Loucy (cell line): ENCODE measurements at regions not wholly inside any gene's neighbourhood (a gene's known extent, or its start where the extent isn't known, plus 50 kb on each side); places are given as distances from the start of the nearest gene placed in this dataset.

Source experiments
- H2AFZ ChIP-seq: fragments of 200-600 bp; sonication (generic); 2 replicates; pipeline ENCODE4 v1.6.0; 2016; ENCODE audit warnings: antibody characterized with exemption, mild to moderate bottlenecking, low read length, moderate library complexity
- H3F3A ChIP-seq: fragments of 200-600 bp; 2 replicates; pipeline ENCODE4 v1.6.0; 2016; ENCODE audit warnings: antibody characterized with exemption, low read depth, mild to moderate bottlenecking
- H3K27me3 ChIP-seq: fragments of 200-600 bp; sonication (generic); 2 replicates; pipeline ENCODE4 v1.6.1; 2014; ENCODE audit warnings: low read length, mild to moderate bottlenecking; ENCODE audit not compliant: insufficient read depth, poor library complexity, severe bottlenecking
- H3K36me3 ChIP-seq: fragments of 200-600 bp; sonication (generic); 2 replicates; pipeline ENCODE4 v1.6.1; 2016; ENCODE audit warnings: low read length; ENCODE audit not compliant: insufficient read depth
- H3K4me1 ChIP-seq: fragments of 200-600 bp; sonication (generic); 2 replicates; pipeline ENCODE4 v1.5.1; 2014; ENCODE audit warnings: low read length, mild to moderate bottlenecking; ENCODE audit not compliant: insufficient read depth, poor library complexity, severe bottlenecking
- H3K4me2 ChIP-seq: fragments of 200-600 bp; sonication (generic); 2 replicates; pipeline ENCODE4 v1.6.0; 2014; ENCODE audit warnings: antibody characterized with exemption, low read length, low read depth, mild to moderate bottlenecking; ENCODE audit not compliant: poor library complexity, severe bottlenecking
- H3K4me3 ChIP-seq: fragments of 200-600 bp; sonication (generic); 2 replicates; pipeline ENCODE4 v1.5.1; 2014; ENCODE audit warnings: low read length, mild to moderate bottlenecking, mixed read lengths; ENCODE audit not compliant: poor library complexity, severe bottlenecking
- H3K79me2 ChIP-seq: fragments of 200-600 bp; sonication (generic); 2 replicates; pipeline ENCODE4 v1.6.1; 2014; ENCODE audit warnings: low read length; ENCODE audit not compliant: insufficient read depth
- H3K9ac ChIP-seq: fragments of 200-600 bp; sonication (generic); 2 replicates; pipeline ENCODE4 v1.6.0; 2014; ENCODE audit warnings: mild to moderate bottlenecking, low read depth, low read length, moderate library complexity; ENCODE audit not compliant: poor library complexity, severe bottlenecking
- H3K9me2 ChIP-seq: fragments of 200-600 bp; sonication (generic); replicated peaks from 2 replicates; pipeline ENCODE4 v1.6.1; 2016; ENCODE audit warnings: low read depth, low read length, mixed read lengths
- H3K9me3 ChIP-seq: fragments of 200-600 bp; sonication (generic); 2 replicates; pipeline ENCODE4 v1.6.1; 2014; ENCODE audit warnings: mild to moderate bottlenecking, antibody characterized with exemption, low read length, low read depth; ENCODE audit not compliant: insufficient read depth
- H4K20me1 ChIP-seq: fragments of 200-600 bp; sonication (generic); 2 replicates; pipeline ENCODE4 v1.6.0; 2014; ENCODE audit warnings: antibody characterized with exemption, low read length, mild to moderate bottlenecking; ENCODE audit not compliant: insufficient read depth, poor library complexity, severe bottlenecking
- EZH2phosphoT487 ChIP-seq: fragments of 200-600 bp; IDR thresholded peaks from 2 replicates; pipeline ENCODE4 v1.6.1; 2018; ENCODE audit warnings: antibody characterized with exemption, mild to moderate bottlenecking, moderate library complexity, borderline replicate concordance
- TF ChIP-seq, protein P1 (sequence below): fragments of 200-600 bp; sonication (generic); conservative IDR thresholded peaks from 2 replicates; pipeline ENCODE4 v1.5.1; 2014; ENCODE audit warnings: mild to moderate bottlenecking, antibody characterized with exemption, low read length

GRCh38 chr1:221381910-221382623 lies 359.8 kb downstream of the DUSP10 start:
- Histone ChIP-seq H3K9me3 (no peaks in the 10 kb centered on the region), H3K4me1 (no peaks in the 10 kb centered on the region), H3K79me2 (no peaks in the 10 kb centered on the region), H3K36me3 (no peaks in the 10 kb centered on the region), H4K20me1 (no peaks in the 10 kb centered on the region), H2AFZ (no peak overlapping the region), H3F3A (no peaks in the 10 kb centered on the region), H3K9me2 (no peaks in the 10 kb centered on the region), H3K4me3 (no peak overlapping the region), H3K4me2 (no peak overlapping the region), H3K9ac (no peak overlapping the region), H3K27me3 (no peaks in the 10 kb centered on the region)
- TF ChIP-seq EZH2phosphoT487: no peak
- TF ChIP-seq, protein P1, sequence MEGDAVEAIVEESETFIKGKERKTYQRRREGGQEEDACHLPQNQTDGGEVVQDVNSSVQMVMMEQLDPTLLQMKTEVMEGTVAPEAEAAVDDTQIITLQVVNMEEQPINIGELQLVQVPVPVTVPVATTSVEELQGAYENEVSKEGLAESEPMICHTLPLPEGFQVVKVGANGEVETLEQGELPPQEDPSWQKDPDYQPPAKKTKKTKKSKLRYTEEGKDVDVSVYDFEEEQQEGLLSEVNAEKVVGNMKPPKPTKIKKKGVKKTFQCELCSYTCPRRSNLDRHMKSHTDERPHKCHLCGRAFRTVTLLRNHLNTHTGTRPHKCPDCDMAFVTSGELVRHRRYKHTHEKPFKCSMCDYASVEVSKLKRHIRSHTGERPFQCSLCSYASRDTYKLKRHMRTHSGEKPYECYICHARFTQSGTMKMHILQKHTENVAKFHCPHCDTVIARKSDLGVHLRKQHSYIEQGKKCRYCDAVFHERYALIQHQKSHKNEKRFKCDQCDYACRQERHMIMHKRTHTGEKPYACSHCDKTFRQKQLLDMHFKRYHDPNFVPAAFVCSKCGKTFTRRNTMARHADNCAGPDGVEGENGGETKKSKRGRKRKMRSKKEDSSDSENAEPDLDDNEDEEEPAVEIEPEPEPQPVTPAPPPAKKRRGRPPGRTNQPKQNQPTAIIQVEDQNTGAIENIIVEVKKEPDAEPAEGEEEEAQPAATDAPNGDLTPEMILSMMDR: no peak

DNA sequence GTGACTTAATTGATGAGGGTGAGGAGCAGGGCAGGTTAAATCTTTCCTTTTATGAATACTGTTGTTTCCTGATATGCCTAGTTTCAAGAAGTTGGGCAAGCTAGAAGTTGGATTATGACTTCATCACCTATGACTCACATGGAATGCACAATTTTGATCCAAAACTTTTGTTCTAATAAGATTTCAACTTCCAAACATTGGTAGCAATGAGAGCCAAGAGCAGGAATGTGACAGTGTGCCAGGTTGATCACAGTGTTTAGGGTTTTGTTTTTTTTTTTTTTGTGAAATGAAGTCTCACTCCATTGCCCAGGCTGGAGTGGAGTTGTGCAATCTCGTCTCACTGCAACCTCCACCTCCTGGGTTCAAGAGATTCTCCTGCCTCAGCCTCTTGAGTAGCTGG lies 349.4 kb downstream of the DUSP10 start:
- no peaks in the 10 kb centered on the region for H3K9me3 ChIP-seq
- no peaks in the 10 kb centered on the region for H3F3A ChIP-seq
- no peaks in the 10 kb centered on the region for H3K9me2 ChIP-seq
- H2AFZ ChIP-seq: no peak overlapping the region
- H3K79me2 ChIP-seq: no peaks in the 10 kb centered on the region
- no peaks in the 10 kb centered on the region for H3K27me3 ChIP-seq
- H3K4me2 ChIP-seq: no peak overlapping the region
- no peaks in the 10 kb centered on the region for H4K20me1 ChIP-seq
- TF ChIP-seq, protein P1: no peak
- TF ChIP-seq EZH2phosphoT487: no peak
- H3K9ac ChIP-seq: no peak overlapping the region
- H3K36me3 ChIP-seq: no peaks in the 10 kb centered on the region
- no peak overlapping the region for H3K4me3 ChIP-seq
- peaks cover 9% of the 10 kb centered on the region for H3K4me1 ChIP-seq

- no peaks in the 10 kb centered on the region for H3F3A ChIP-seq
- no peaks in the 10 kb centered on the region for H3K9me2 ChIP-seq
- TF ChIP-seq EZH2phosphoT487: no peak
- TF ChIP-seq, protein P1: no peak
- no peak overlapping the region for H3K9ac ChIP-seq
- H3K79me2 ChIP-seq: no peaks in the 10 kb centered on the region
- H3K4me2 ChIP-seq: no peak overlapping the region
- H3K4me3 ChIP-seq: no peak overlapping the region
- H4K20me1 ChIP-seq: no peaks in the 10 kb centered on the region
- H3K4me1 ChIP-seq: peaks cover 16% of the 10 kb centered on the region
- no peaks in the 10 kb centered on the region for H3K27me3 ChIP-seq
- H3K36me3 ChIP-seq: no peaks in the 10 kb centered on the region
- H2AFZ ChIP-seq: no peak overlapping the region
- no peaks in the 10 kb centered on the region for H3K9me3 ChIP-seq
Observed at GRCh38 chr1:221394011-221394544, 347.8 kb downstream of the DUSP10 start.
